ENCODE measurements at regions not wholly inside any gene's neighbourhood (a gene's known extent, or its start where the extent isn't known, plus 50 kb on each side); places are given as distances from the start of the nearest gene placed in this dataset.

GRCh38 chr5:123964884-123965283 lies 452.9 kb downstream of the CSNK1G3 start:
- Histone ChIP-seq H3K27me3 (no peaks in the 10 kb centered on the region), H3K9me3 (replicated peaks in 1 of 11) (no peaks in the 10 kb centered on the region), H3K4me1 (no peaks in the 10 kb centered on the region), H3K27ac (no peak overlapping the region), H3K4me3 (no peak overlapping the region), H4K20me1 (no peaks in the 10 kb centered on the region), H3K36me3 (no peaks in the 10 kb centered on the region), H3K4me2 (no peak overlapping the region), H3K9ac (no peak overlapping the region)
- TF ChIP-seq Cebpa-rat (IDR thresholded peaks at IDR 0.05), result no peak

- H3K4me2 ChIP-seq, result no peak overlapping the region
Measured at GRCh38 chr5:123960526-123960925, 448.5 kb downstream of the CSNK1G3 start.

GRCh38 chr5:123951582-123951977 lies 439.6 kb downstream of the CSNK1G3 start:
- H3K9me3 ChIP-seq (replicated peaks in 1 of 11), result peaks cover 13 to 21% (median 16%) of the 10 kb centered on the region in 11 experiments; a peak in 21 of 22 replicates
- H3K9ac ChIP-seq, result no peak overlapping the region
- no peaks in the 10 kb centered on the region for H4K20me1 ChIP-seq
- H3K27ac ChIP-seq, result no peak overlapping the region
- no peak overlapping the region for H3K4me2 ChIP-seq
- H3K4me3 ChIP-seq, result no peak overlapping the region
- H3K4me1 ChIP-seq, result no peaks in the 10 kb centered on the region
- no peaks in the 10 kb centered on the region for H3K36me3 ChIP-seq
- no peak for TF ChIP-seq Cebpa-rat (IDR thresholded peaks at IDR 0.05)
- no peaks in the 10 kb centered on the region for H3K27me3 ChIP-seq

More at GRCh38 chr5:123960526-123960925, 448.5 kb downstream of the CSNK1G3 start:
- no peak overlapping the region for H3K4me3 ChIP-seq
- H3K27me3 ChIP-seq, result no peaks in the 10 kb centered on the region
- no peak for TF ChIP-seq Cebpa-rat (IDR thresholded peaks at IDR 0.05)
- H3K27ac ChIP-seq, result no peak overlapping the region
- no peaks in the 10 kb centered on the region for H4K20me1 ChIP-seq
- H3K9me3 ChIP-seq (replicated peaks in 1 of 11), result no peaks in the 10 kb centered on the region
- no peaks in the 10 kb centered on the region for H3K36me3 ChIP-seq
- H3K9ac ChIP-seq, result no peak overlapping the region
- H3K4me1 ChIP-seq, result no peaks in the 10 kb centered on the region

- Histone ChIP-seq H3K36me3 (no peaks in the 10 kb centered on the region), H3K4me2 (no peak overlapping the region), H4K20me1 (no peaks in the 10 kb centered on the region), H3K9me3 (replicated peaks in 1 of 11) (peaks cover 13 to 21% (median 16%) of the 10 kb centered on the region in 11 experiments; a peak in 21 of 22 replicates), H3K27ac (no peak overlapping the region), H3K4me3 (no peak overlapping the region), H3K9ac (no peak overlapping the region), H3K27me3 (no peaks in the 10 kb centered on the region), H3K4me1 (no peaks in the 10 kb centered on the region)
- TF ChIP-seq Cebpa-rat (IDR thresholded peaks at IDR 0.05), result no peak
Measured at GRCh38 chr5:123950701-123951581, 439.0 kb downstream of the CSNK1G3 start.

GRCh38 chr5:123949807-123950340 lies 437.9 kb downstream of the CSNK1G3 start:
- Histone ChIP-seq H3K36me3 (no peaks in the 10 kb centered on the region), H3K27me3 (no peaks in the 10 kb centered on the region), H3K9me3 (replicated peaks in 1 of 11) (peaks cover 13 to 18% (median 16%) of the 10 kb centered on the region in 11 experiments; a peak in 21 of 22 replicates), H3K27ac (no peak overlapping the region), H3K4me2 (no peak overlapping the region), H4K20me1 (no peaks in the 10 kb centered on the region), H3K9ac (no peak overlapping the region), H3K4me3 (no peak overlapping the region), H3K4me1 (no peaks in the 10 kb centered on the region)
- TF ChIP-seq Cebpa-rat (IDR thresholded peaks at IDR 0.05), result no peak

GRCh38 chr5:123949043-123949804 lies 437.2 kb downstream of the CSNK1G3 start:
- Histone ChIP-seq H3K27me3 (no peaks in the 10 kb centered on the region), H3K27ac (no peak overlapping the region), H3K9ac (no peak overlapping the region), H3K4me1 (no peaks in the 10 kb centered on the region), H3K36me3 (no peaks in the 10 kb centered on the region), H3K4me3 (no peak overlapping the region), H3K4me2 (no peak overlapping the region), H4K20me1 (no peaks in the 10 kb centered on the region), H3K9me3 (replicated peaks in 1 of 11) (peaks cover 13 to 18% (median 16%) of the 10 kb centered on the region in 11 experiments; a peak in 21 of 22 replicates)
- TF ChIP-seq Cebpa-rat (IDR thresholded peaks at IDR 0.05), result no peak

- TF ChIP-seq Cebpa-rat (IDR thresholded peaks at IDR 0.05), result no peak
- no peaks in the 10 kb centered on the region for H4K20me1 ChIP-seq
- H3K9me3 ChIP-seq (replicated peaks in 1 of 11), result peaks cover 13 to 21% (median 18%) of the 10 kb centered on the region in 11 experiments; a peak in 21 of 22 replicates
- no peak overlapping the region for H3K27ac ChIP-seq
- H3K4me2 ChIP-seq, result no peak overlapping the region
- H3K4me3 ChIP-seq, result no peak overlapping the region
- no peaks in the 10 kb centered on the region for H3K4me1 ChIP-seq
- no peaks in the 10 kb centered on the region for H3K36me3 ChIP-seq
- no peak overlapping the region for H3K9ac ChIP-seq
- H3K27me3 ChIP-seq, result no peaks in the 10 kb centered on the region
Measured at GRCh38 chr5:123947797-123948196, 435.8 kb downstream of the CSNK1G3 start.

GRCh38 chr5:123945548-123945947 lies 433.6 kb downstream of the CSNK1G3 start:
- H3K9me3 ChIP-seq (replicated peaks in 1 of 11), result peaks cover 23 to 38% (median 34%) of the 10 kb centered on the region in 11 experiments; a peak in 21 of 22 replicates
- H3K36me3 ChIP-seq, result no peaks in the 10 kb centered on the region
- no peak overlapping the region for H3K4me3 ChIP-seq
- no peak for TF ChIP-seq Cebpa-rat (IDR thresholded peaks at IDR 0.05)
- no peak overlapping the region for H3K4me2 ChIP-seq
- no peaks in the 10 kb centered on the region for H3K27me3 ChIP-seq
- H3K27ac ChIP-seq, result no peak overlapping the region
- no peak overlapping the region for H3K9ac ChIP-seq
- no peaks in the 10 kb centered on the region for H4K20me1 ChIP-seq
- no peaks in the 10 kb centered on the region for H3K4me1 ChIP-seq

- Histone ChIP-seq H3K36me3 (no peaks in the 10 kb centered on the region), H3K9ac (no peak overlapping the region), H4K20me1 (no peaks in the 10 kb centered on the region), H3K4me1 (no peaks in the 10 kb centered on the region), H3K27ac (no peak overlapping the region), H3K9me3 (replicated peaks in 1 of 11) (peaks cover 18 to 29% (median 23%) of the 10 kb centered on the region in 11 experiments; a peak in 21 of 22 replicates), H3K4me3 (no peak overlapping the region), H3K27me3 (no peaks in the 10 kb centered on the region), H3K4me2 (no peak overlapping the region)
- TF ChIP-seq Cebpa-rat (IDR thresholded peaks at IDR 0.05), result no peak
Measured at GRCh38 chr5:123943151-123943550, 431.2 kb downstream of the CSNK1G3 start.
